ENCODE measurements at regions not wholly inside any gene's neighbourhood (a gene's known extent, or its start where the extent isn't known, plus 50 kb on each side); places are given as distances from the start of the nearest gene placed in this dataset.
"Not testable (repeated sequence)": the region's sequence is repeated elsewhere in the genome, so short reads cannot be mapped to it uniquely, and the experiment has no call there.

DNA sequence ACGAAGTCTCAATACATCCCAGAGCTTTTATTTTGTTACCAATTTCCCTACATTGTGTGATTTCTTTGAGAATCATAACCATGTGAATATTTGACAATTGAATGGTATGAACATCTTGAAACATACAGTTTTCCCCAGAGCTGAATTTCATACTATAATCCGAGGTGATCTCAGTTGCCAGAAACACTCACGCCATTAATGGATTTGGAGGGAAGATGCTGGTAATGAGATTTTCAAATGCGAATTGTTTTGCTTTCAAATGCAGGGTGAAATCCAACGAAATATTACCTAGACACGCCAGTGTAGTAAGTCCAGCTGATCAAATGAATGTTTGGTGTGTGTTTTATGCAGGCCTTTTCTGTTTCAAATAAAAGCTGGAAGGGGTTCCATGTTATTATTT, 277.8 kb upstream of the CDH5 start:
- TF ChIP-seq POLR2AphosphoS5 (IDR thresholded peaks at IDR 0.05; ENCODE audit: low read depth) (no peak), SPI1 (IDR thresholded peaks at IDR 0.05; ENCODE audit: borderline replicate concordance, low read depth) (no peak), GABPA (IDR thresholded peaks at IDR 0.05; ENCODE audit: low read depth) (no peak), REST (IDR thresholded peaks at IDR 0.05; ENCODE audit: insufficient replicate concordance, low read depth) (no peak)
- TF ChIP-seq, protein P1, sequence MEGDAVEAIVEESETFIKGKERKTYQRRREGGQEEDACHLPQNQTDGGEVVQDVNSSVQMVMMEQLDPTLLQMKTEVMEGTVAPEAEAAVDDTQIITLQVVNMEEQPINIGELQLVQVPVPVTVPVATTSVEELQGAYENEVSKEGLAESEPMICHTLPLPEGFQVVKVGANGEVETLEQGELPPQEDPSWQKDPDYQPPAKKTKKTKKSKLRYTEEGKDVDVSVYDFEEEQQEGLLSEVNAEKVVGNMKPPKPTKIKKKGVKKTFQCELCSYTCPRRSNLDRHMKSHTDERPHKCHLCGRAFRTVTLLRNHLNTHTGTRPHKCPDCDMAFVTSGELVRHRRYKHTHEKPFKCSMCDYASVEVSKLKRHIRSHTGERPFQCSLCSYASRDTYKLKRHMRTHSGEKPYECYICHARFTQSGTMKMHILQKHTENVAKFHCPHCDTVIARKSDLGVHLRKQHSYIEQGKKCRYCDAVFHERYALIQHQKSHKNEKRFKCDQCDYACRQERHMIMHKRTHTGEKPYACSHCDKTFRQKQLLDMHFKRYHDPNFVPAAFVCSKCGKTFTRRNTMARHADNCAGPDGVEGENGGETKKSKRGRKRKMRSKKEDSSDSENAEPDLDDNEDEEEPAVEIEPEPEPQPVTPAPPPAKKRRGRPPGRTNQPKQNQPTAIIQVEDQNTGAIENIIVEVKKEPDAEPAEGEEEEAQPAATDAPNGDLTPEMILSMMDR (IDR thresholded peaks at IDR 0.05; ENCODE audit: insufficient read depth, low read length) = no peak
- Histone ChIP-seq H3K27ac (replicated peaks) (no peak overlapping the region), H3K27me3 (ENCODE audit: insufficient read depth, poor library complexity, severe bottlenecking) (no peaks in the 10 kb centered on the region), H3K4me3 (replicated peaks; ENCODE audit: insufficient read depth, low read length) (no peak overlapping the region)
- DNase-seq (ENCODE audit: low read depth in 1 of 2, low spot score in 1 of 2) = no peak

- no peak overlapping the region for H3K4me3 ChIP-seq (replicated peaks; ENCODE audit: insufficient read depth, low read length)
- H3K27me3 ChIP-seq (ENCODE audit: insufficient read depth, poor library complexity, severe bottlenecking) = no peaks in the 10 kb centered on the region
- DNase-seq (ENCODE audit: low read depth in 1 of 2, low spot score in 1 of 2) = no peak
- H3K27ac ChIP-seq (replicated peaks) = no peak overlapping the region
- TF ChIP-seq, protein P1 (IDR thresholded peaks at IDR 0.05; ENCODE audit: insufficient read depth, low read length) = no peak
- TF ChIP-seq SPI1 (IDR thresholded peaks at IDR 0.05; ENCODE audit: borderline replicate concordance, low read depth) (no peak), POLR2AphosphoS5 (IDR thresholded peaks at IDR 0.05; ENCODE audit: low read depth) (no peak), GABPA (IDR thresholded peaks at IDR 0.05; ENCODE audit: low read depth) (no peak), REST (IDR thresholded peaks at IDR 0.05; ENCODE audit: insufficient replicate concordance, low read depth) (no peak)
Observed at GRCh38 chr16:66087308-66087707, 279.2 kb upstream of the CDH5 start.

DNA sequence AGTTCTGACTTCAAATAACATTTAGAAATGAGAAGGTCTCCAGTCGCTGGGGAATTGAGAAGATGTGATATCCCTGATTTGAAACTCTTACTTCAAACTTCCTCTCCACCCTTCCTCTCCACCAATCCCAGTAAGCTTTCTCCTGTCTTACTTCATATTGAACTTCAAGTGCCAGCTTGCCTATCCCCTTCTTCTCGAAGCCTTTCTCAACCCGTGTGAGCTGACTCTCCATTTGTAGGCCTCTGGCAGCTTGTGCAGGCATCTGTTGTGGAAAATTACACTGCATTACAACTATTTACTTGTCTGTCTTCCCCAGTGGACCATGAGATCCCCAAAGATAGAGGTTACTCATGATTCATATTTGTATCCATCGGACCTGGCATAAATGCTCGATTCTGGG, 280.8 kb upstream of the CDH5 start:
- H3K27ac ChIP-seq (replicated peaks) = no peak overlapping the region
- TF ChIP-seq GABPA (IDR thresholded peaks at IDR 0.05; ENCODE audit: low read depth) (no peak), POLR2AphosphoS5 (IDR thresholded peaks at IDR 0.05; ENCODE audit: low read depth) (no peak)
- H3K4me3 ChIP-seq (replicated peaks; ENCODE audit: insufficient read depth, low read length) = no peak overlapping the region
- no peak for DNase-seq (ENCODE audit: low read depth in 1 of 2, low spot score in 1 of 2)
- no peaks in the 10 kb centered on the region for H3K27me3 ChIP-seq (ENCODE audit: insufficient read depth, poor library complexity, severe bottlenecking)

GRCh38 chr16:66084731-66085130, 281.8 kb upstream of the CDH5 start:
- H3K27ac ChIP-seq (replicated peaks); H3K4me3 ChIP-seq (replicated peaks; ENCODE audit: insufficient read depth, low read length); DNase-seq (ENCODE audit: low read depth in 1 of 2, low spot score in 1 of 2); H3K27me3 ChIP-seq (ENCODE audit: insufficient read depth, poor library complexity, severe bottlenecking): not testable (repeated sequence)

DNA sequence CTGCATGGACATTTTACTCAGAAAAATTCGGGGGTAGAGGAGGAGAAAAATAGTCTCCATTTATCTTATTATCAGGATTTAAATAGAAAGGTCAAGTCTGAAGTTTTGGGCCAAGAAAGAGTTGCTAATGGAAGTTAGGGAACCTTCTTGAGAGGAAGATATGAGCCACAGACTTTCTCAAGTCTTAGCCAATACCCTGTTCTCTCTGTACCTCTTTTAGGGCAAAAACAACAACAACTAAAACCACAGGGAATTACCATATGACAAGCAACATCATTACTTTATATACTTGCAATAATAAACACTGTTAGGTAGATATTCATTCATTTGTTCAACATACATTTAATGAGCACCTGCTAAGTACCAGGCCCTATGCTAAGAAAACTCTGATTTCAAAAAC, 282.2 kb upstream of the CDH5 start:
- DNase-seq (ENCODE audit: low read depth in 1 of 2, low spot score in 1 of 2) = no peak
- Histone ChIP-seq H3K27me3 (ENCODE audit: insufficient read depth, poor library complexity, severe bottlenecking) (no peaks in the 10 kb centered on the region), H3K4me3 (replicated peaks; ENCODE audit: insufficient read depth, low read length) (no peak overlapping the region), H3K27ac (replicated peaks) (no peak overlapping the region)
- no peak for TF ChIP-seq POLR2AphosphoS5 (IDR thresholded peaks at IDR 0.05; ENCODE audit: low read depth)
- TF ChIP-seq SPI1 (IDR thresholded peaks at IDR 0.05; ENCODE audit: borderline replicate concordance, low read depth) = no peak
- TF ChIP-seq, protein P1 (IDR thresholded peaks at IDR 0.05; ENCODE audit: insufficient read depth, low read length) = no peak
- TF ChIP-seq REST (IDR thresholded peaks at IDR 0.05; ENCODE audit: insufficient replicate concordance, low read depth) = no peak
- no peak for TF ChIP-seq GABPA (IDR thresholded peaks at IDR 0.05; ENCODE audit: low read depth)
